Ishikawa (cell line): ENCODE measurements at regions not wholly inside any gene's neighbourhood (a gene's known extent, or its start where the extent isn't known, plus 50 kb on each side); places are given as distances from the start of the nearest gene placed in this dataset.

Experiments
- CEBPB ChIP-seq: IDR thresholded peaks from 2 replicates; pipeline ENCODE4 v1.6.1; 2012
- CREB1 ChIP-seq: IDR thresholded peaks from 2 replicates; pipeline ENCODE4 v1.6.1; 2012; ENCODE audit warnings: low read depth
- EGR1 ChIP-seq: IDR thresholded peaks from 2 replicates; pipeline ENCODE4 v1.6.1; 2012
- EP300 ChIP-seq: IDR thresholded peaks from 2 replicates; pipeline ENCODE4 v1.6.1; 2012; ENCODE audit warnings: borderline replicate concordance
- FOXM1 ChIP-seq: IDR thresholded peaks from 2 replicates; pipeline ENCODE4 v1.6.1; 2012; ENCODE audit warnings: low read depth, borderline replicate concordance
- NFIC ChIP-seq: IDR thresholded peaks from 2 replicates; pipeline ENCODE4 v1.6.1; 2012
- RAD21 ChIP-seq: IDR thresholded peaks from 2 replicates; pipeline ENCODE4 v1.6.1; 2012; ENCODE audit warnings: low read depth
- TAF1 ChIP-seq: IDR thresholded peaks from 2 replicates; pipeline ENCODE4 v1.6.1; 2012; ENCODE audit warnings: low read depth, mild to moderate bottlenecking
- TCF12 ChIP-seq: IDR thresholded peaks from 2 replicates; pipeline ENCODE4 v1.6.1; 2012; ENCODE audit warnings: low read depth
- TEAD4 ChIP-seq: IDR thresholded peaks from 2 replicates; pipeline ENCODE4 v1.6.1; 2012
- YY1 ChIP-seq: IDR thresholded peaks from 2 replicates; pipeline ENCODE4 v1.6.1; 2012; ENCODE audit warnings: low read depth
- ZBTB7A ChIP-seq: IDR thresholded peaks from 2 replicates; pipeline ENCODE4 v1.6.1; 2012; ENCODE audit warnings: low read depth
- TF ChIP-seq, protein P1 (sequence below): IDR thresholded peaks from 2 replicates; pipeline ENCODE4 v1.6.1; 2012
- TF ChIP-seq, protein P2 (sequence below): IDR thresholded peaks from 2 replicates; pipeline ENCODE4 v1.6.1; 2012; ENCODE audit warnings: low read depth, mild to moderate bottlenecking
- TF ChIP-seq, protein P3 (sequence below): IDR thresholded peaks from 2 replicates; pipeline ENCODE4 v1.6.1; 2012

DNA sequence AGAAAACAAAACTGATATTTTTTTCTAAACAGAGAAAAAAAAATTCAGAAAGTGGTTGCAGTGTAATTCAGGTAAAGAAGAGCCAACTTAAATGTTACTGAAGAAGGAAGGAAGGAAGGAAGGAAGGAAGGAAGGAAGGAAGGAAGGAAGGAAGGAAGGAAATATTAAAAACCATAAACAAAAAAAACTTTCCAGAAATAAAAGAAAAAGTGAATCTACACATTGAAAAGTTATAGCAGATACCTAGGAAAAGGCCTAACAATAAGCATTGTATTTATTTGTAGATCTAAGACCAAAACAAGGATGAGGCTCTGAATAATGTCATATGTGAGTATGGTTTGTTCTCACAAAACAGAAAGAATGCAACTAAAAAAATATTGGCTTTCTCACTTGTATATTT, 345.4 kb upstream of the NR5A2 start:
- TF ChIP-seq TEAD4 = no peak
- TF ChIP-seq RAD21 = no peak
- TF ChIP-seq TAF1 = no peak
- TF ChIP-seq, protein P1, sequence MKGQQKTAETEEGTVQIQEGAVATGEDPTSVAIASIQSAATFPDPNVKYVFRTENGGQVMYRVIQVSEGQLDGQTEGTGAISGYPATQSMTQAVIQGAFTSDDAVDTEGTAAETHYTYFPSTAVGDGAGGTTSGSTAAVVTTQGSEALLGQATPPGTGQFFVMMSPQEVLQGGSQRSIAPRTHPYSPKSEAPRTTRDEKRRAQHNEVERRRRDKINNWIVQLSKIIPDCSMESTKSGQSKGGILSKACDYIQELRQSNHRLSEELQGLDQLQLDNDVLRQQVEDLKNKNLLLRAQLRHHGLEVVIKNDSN = no peak
- no peak for TF ChIP-seq ZBTB7A
- no peak for TF ChIP-seq TCF12
- no peak for TF ChIP-seq CEBPB
- TF ChIP-seq NFIC = no peak
- TF ChIP-seq EP300 = no peak
- no peak for TF ChIP-seq FOXM1
- TF ChIP-seq CREB1 = no peak
- TF ChIP-seq, protein P2, sequence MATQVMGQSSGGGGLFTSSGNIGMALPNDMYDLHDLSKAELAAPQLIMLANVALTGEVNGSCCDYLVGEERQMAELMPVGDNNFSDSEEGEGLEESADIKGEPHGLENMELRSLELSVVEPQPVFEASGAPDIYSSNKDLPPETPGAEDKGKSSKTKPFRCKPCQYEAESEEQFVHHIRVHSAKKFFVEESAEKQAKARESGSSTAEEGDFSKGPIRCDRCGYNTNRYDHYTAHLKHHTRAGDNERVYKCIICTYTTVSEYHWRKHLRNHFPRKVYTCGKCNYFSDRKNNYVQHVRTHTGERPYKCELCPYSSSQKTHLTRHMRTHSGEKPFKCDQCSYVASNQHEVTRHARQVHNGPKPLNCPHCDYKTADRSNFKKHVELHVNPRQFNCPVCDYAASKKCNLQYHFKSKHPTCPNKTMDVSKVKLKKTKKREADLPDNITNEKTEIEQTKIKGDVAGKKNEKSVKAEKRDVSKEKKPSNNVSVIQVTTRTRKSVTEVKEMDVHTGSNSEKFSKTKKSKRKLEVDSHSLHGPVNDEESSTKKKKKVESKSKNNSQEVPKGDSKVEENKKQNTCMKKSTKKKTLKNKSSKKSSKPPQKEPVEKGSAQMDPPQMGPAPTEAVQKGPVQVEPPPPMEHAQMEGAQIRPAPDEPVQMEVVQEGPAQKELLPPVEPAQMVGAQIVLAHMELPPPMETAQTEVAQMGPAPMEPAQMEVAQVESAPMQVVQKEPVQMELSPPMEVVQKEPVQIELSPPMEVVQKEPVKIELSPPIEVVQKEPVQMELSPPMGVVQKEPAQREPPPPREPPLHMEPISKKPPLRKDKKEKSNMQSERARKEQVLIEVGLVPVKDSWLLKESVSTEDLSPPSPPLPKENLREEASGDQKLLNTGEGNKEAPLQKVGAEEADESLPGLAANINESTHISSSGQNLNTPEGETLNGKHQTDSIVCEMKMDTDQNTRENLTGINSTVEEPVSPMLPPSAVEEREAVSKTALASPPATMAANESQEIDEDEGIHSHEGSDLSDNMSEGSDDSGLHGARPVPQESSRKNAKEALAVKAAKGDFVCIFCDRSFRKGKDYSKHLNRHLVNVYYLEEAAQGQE = no peak
- no peak for TF ChIP-seq YY1
- TF ChIP-seq EGR1 = no peak

DNA sequence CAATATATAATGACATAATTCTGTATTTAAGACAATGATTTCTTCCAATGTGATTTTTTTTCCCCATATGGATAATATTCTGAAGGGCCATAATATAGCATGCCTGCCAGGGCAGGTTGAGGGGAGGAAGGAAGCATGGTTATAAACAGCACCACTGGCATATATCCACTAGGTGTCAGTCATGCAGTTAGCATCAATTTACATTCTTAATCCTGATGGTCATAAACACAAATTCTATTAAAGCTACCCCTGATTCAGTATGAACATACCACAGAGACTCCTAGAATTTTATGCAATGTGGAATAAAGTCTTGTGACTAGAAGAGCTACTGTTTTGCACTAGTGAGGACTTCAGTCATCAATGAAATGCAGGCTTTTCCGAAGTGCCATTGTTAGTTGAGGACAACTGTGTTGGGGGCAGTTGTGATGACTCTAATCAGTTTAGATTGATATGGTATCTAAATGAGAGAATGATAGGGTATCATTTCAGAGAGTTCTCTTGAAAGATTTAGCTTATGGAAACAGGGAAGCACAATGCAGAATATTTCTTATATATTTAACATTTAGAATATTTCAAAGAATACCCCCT, 342.7 kb upstream of the NR5A2 start:
- no peak for TF ChIP-seq NFIC
- TF ChIP-seq RAD21 = peak; percentile 91

DNA sequence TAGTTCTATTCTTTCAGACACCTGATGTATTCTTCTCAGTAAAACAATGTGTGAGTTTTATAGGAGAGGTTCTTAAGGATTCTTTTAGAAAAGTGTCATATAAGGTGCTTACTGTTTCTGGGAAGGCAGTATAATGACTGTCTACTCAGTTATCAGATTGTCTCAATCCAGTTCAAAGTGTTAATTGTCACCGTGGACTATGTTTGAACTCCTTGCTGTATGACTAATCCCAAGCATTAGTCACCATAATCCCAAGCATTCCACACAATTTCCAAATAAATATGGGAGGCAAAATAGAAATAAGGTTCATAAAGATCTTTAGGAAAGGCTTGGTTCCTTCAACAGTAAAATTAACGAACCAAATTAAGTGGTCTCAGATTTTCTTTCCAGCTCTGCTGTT, 342.1 kb upstream of the NR5A2 start:
- TF ChIP-seq CREB1 = no peak
- no peak for TF ChIP-seq YY1
- TF ChIP-seq EGR1 = no peak
- 0 out of 2 replicates have a peak, but pooled peaks have one; percentile 16 for TF ChIP-seq FOXM1
- TF ChIP-seq TEAD4 = 0 out of 2 replicates have a peak, but pooled peaks have one; percentile 19
- TF ChIP-seq, protein P1 = no peak

DNA sequence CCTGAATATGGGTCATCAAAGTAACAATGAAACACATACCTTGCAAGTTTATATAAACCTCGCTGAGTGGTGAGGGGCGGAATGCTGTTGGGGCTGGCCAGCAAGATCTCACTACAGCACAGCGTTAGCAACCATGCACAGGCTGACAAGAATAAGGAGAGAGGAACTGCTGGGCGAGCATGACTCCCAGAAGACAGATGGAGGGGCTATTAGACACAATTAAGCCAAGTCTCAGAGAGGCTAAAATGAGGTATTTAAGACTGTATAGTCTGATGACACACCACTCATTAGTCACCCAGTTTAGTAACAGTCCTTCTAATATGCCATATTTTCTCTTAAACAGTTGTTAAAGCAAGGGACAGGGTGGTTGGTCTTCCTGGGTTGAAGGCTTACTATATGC, 340.2 kb upstream of the NR5A2 start:
- TF ChIP-seq EGR1 = no peak
- TF ChIP-seq, protein P1 = no peak

DNA sequence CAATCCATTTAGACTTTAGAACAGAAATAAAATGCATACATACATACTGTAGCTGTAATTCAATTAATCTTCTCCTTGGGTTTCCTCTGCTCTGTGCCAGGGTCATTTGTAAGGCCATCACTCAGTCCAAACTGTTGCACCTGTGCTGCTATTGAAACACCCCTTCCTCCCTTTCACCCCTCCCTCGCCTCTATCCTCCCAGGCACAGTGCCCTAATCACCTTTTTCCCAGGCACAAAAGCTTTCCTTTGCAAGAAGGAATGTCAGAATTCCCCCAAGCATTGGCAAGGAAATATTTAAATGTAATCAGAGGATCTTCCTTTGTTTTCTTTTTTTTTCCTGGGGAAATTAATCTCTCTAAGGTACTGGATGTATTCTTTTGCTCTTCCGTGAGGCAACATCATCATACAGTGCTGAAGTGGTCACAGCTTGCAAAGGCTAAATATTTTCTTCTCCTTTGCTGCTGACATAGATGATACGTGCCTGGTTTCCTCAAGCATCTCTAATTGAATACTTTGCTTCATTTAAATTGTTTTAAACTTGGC, 339.3 kb upstream of the NR5A2 start:
- TF ChIP-seq ZBTB7A (no peak), CREB1 (no peak), EP300 (no peak)
- TF ChIP-seq, protein P1 = no peak
- TF ChIP-seq, protein P2 = no peak
- TF ChIP-seq, protein P3, sequence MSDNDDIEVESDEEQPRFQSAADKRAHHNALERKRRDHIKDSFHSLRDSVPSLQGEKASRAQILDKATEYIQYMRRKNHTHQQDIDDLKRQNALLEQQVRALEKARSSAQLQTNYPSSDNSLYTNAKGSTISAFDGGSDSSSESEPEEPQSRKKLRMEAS = no peak

DNA sequence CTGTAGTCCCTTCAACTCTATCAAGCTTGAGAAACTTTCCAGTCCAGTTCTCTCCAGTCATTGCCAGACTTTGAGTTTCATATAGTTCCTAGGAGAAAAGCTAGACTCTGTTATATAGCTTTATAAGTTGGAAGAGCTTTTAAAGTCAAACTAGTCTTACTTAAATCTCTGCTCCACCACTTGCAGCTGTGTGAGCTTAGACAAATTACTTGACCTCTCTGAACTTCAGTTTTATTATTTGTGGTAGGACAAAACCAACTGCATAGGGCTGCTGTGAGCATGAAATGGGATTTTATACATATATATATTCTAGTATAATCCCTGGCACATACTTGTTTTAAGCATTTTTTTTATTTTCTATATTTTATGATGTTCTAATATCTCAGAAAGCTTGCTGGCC, 338.7 kb upstream of the NR5A2 start:
- TF ChIP-seq YY1 = no peak
- no peak for TF ChIP-seq FOXM1
- no peak for TF ChIP-seq NFIC
- TF ChIP-seq EGR1 = no peak
- no peak for TF ChIP-seq TAF1
- no peak for TF ChIP-seq RAD21
- no peak for TF ChIP-seq ZBTB7A
- TF ChIP-seq TCF12 = no peak
- TF ChIP-seq, protein P1 = no peak
- no peak for TF ChIP-seq TEAD4
- no peak for TF ChIP-seq EP300
